SK-N-SH (cell line): ENCODE measurements at regions not wholly inside any gene's neighbourhood (a gene's known extent, or its start where the extent isn't known, plus 50 kb on each side); places are given as distances from the start of the nearest gene placed in this dataset.

Experiments
- CTCF ChIA-PET: fragments of 300-600, 350-600 bp; formaldehyde crosslinking; extraction: SDS; loops from one replicate; lab custom pipeline; 2021; lab: Yijun Ruan, JAX
- POLR2A ChIA-PET: fragments of 350-600 bp; sonication (Branson Sonifier 250); formaldehyde crosslinking; extraction: SDS; loops from one replicate; lab custom pipeline; 2020; ENCODE audit warnings: antibody characterized with exemption, inconsistent platforms; lab: Yijun Ruan, JAX
- DNase-seq: peaks from one replicate; pipeline ENCODE4 v3.0.0; 2012
- H2AFZ ChIP-seq: fragments of 200-600 bp; sonication (generic); 2 replicates; pipeline ENCODE4 v1.8.1; 2016; ENCODE audit warnings: antibody characterized with exemption, mild to moderate bottlenecking, low read depth
- H3F3A ChIP-seq: fragments of 200-600 bp; sonication (generic); replicated peaks from 2 replicates; pipeline ENCODE3; 2016; ENCODE audit warnings: antibody characterized with exemption, mild to moderate bottlenecking; ENCODE audit not compliant: insufficient read depth
- H3K27ac ChIP-seq, 2 experiments: fragments of 200-500 bp in 1 of 2; fragments of 200-600 bp in 1 of 2; sonication (Bioruptor generic) in 1 of 2; sonication (generic), shearing (Covaris generic) in 1 of 2; 2 replicates each; pipeline versions ENCODE4 v1.5.1 to v1.6.1; 2014 to 2016; ENCODE audit warnings: low read depth in 2 of 2, inconsistent platforms in 1 of 2, low read length in 1 of 2, mild to moderate bottlenecking in 1 of 2, mixed read lengths in 1 of 2
- H3K27me3 ChIP-seq: fragments of 200-600 bp; sonication (generic), shearing (Covaris generic); 2 replicates; pipeline ENCODE4 v1.6.1; 2016; ENCODE audit warnings: mixed run types; ENCODE audit not compliant: insufficient read depth
- H3K36me3 ChIP-seq, 2 experiments: fragments of 200-500 bp in 1 of 2; fragments of 200-600 bp in 1 of 2; sonication (Bioruptor generic) in 1 of 2; sonication (generic) in 1 of 2; replicated peaks in 1 of 2; 2 replicates each; pipeline versions ENCODE3 to v1.5.1; 2014 to 2016; ENCODE audit warnings: low read length in 1 of 2, mild to moderate bottlenecking in 1 of 2; ENCODE audit not compliant: insufficient read depth in 2 of 2, control insufficient read depth in 1 of 2
- H3K4me1 ChIP-seq, 2 experiments: fragments of 200-500 bp in 1 of 2; fragments of 200-600 bp in 1 of 2; sonication (Bioruptor generic) in 1 of 2; sonication (generic), shearing (Covaris generic) in 1 of 2; 2 replicates each; pipeline versions ENCODE4 v1.5.1 to v1.6.1; 2014 to 2016; ENCODE audit warnings: low read depth in 1 of 2, low read length in 1 of 2, mixed run types in 1 of 2; ENCODE audit not compliant: insufficient read depth in 2 of 2, control insufficient read depth in 1 of 2
- H3K4me2 ChIP-seq: fragments of 200-600 bp; sonication (generic), shearing (Covaris generic); 2 replicates; pipeline ENCODE4 v1.6.1; 2017; ENCODE audit warnings: mixed run types
- H3K4me3 ChIP-seq, 2 experiments: fragments of 200-500 bp in 1 of 2; fragments of 200-600 bp in 1 of 2; sonication (Bioruptor generic) in 1 of 2; sonication (generic), shearing (Covaris generic) in 1 of 2; 2 replicates each; pipeline versions ENCODE4 v1.5.1 to v1.8.1; 2014 to 2016; ENCODE audit warnings: low read depth in 2 of 2, inconsistent platforms in 1 of 2, low read length in 1 of 2, mild to moderate bottlenecking in 1 of 2, mixed read lengths in 1 of 2, moderate library complexity in 1 of 2
- H3K79me2 ChIP-seq: fragments of 200-600 bp; sonication (generic); 2 replicates; pipeline ENCODE4 v1.8.1; 2017; ENCODE audit warnings: mild to moderate bottlenecking; ENCODE audit not compliant: insufficient read depth
- H3K9ac ChIP-seq: fragments of 200-600 bp; sonication (generic); 2 replicates; pipeline ENCODE4 v1.6.1; 2017; ENCODE audit warnings: mixed run types
- H3K9me2 ChIP-seq: fragments of 200-600 bp; sonication (generic); 2 replicates; pipeline ENCODE4 v1.6.1; 2017; ENCODE audit warnings: mixed run types
- H3K9me3 ChIP-seq: fragments of 200-600 bp; sonication (generic); 2 replicates; pipeline ENCODE4 v1.6.1; 2017; ENCODE audit warnings: mixed run types, mild to moderate bottlenecking, moderate library complexity
- H4K20me1 ChIP-seq: fragments of 200-600 bp; sonication (generic); 2 replicates; pipeline ENCODE4 v1.6.1; 2017; ENCODE audit warnings: mild to moderate bottlenecking, mixed run types; ENCODE audit not compliant: insufficient read depth
- CHD2 ChIP-seq: fragments of 150-350 bp; IDR thresholded peaks from 2 replicates; pipeline ENCODE4 v1.6.1; 2018; ENCODE audit warnings: low read length; ENCODE audit not compliant: partially characterized antibody
- ELF1 ChIP-seq: IDR thresholded peaks from 2 replicates; pipeline ENCODE4 v1.4.0; 2012
- EZH2phosphoT487 ChIP-seq: fragments of 200-600 bp; sonication (generic); IDR thresholded peaks from 2 replicates; pipeline ENCODE4 v1.6.1; 2017; ENCODE audit warnings: low read depth, mixed run types, mild to moderate bottlenecking, antibody characterized with exemption, moderate library complexity, borderline replicate concordance
- FOXJ3 ChIP-seq: sonication (generic); formaldehyde crosslinking; IDR thresholded peaks from 2 replicates; pipeline ENCODE4 v1.5.1; 2020; ENCODE audit warnings: mild to moderate bottlenecking, missing genetic modification reagents
- GATA2 ChIP-seq: sonication (generic); formaldehyde crosslinking; IDR thresholded peaks from 2 replicates; pipeline ENCODE4 v1.5.0; 2020; ENCODE audit warnings: mild to moderate bottlenecking, missing genetic modification reagents
- JUND ChIP-seq: IDR thresholded peaks from 2 replicates; pipeline ENCODE4 v1.4.0; 2012
- MXI1 ChIP-seq: IDR thresholded peaks from 2 replicates; pipeline ENCODE4 v1.6.1; 2012; ENCODE audit warnings: mild to moderate bottlenecking, low read depth, low read length, improper control_type of control experiment
- RCOR1 ChIP-seq: fragments of 150-350 bp; IDR thresholded peaks from 2 replicates; pipeline ENCODE4 v1.6.1; 2017; ENCODE audit warnings: antibody characterized with exemption, low read length
- RXRA ChIP-seq: IDR thresholded peaks from 2 replicates; pipeline ENCODE4 v1.4.0; 2012; ENCODE audit warnings: low read depth, mild to moderate bottlenecking, borderline replicate concordance
- SIN3A ChIP-seq: IDR thresholded peaks from 2 replicates; pipeline ENCODE4 v1.6.1; 2012; ENCODE audit warnings: low read depth, mild to moderate bottlenecking, low read length, moderate library complexity, borderline replicate concordance
- SMC3 ChIP-seq: IDR thresholded peaks from 2 replicates; pipeline ENCODE4 v1.6.1; 2012; ENCODE audit warnings: low read depth, low read length, improper control_type of control experiment
- TAF1 ChIP-seq: IDR thresholded peaks from 2 replicates; pipeline ENCODE4 v1.6.1; 2012; ENCODE audit warnings: low read depth, mild to moderate bottlenecking, low read length, moderate library complexity, borderline replicate concordance
- TCF12 ChIP-seq: IDR thresholded peaks from 2 replicates; pipeline ENCODE4 v1.4.0; 2012
- WGBS: methylation state at CpG from one replicate; pipeline ENCODE4 v1.1.6; 2017; ENCODE audit warnings: low lambda C conversion rate; 5-methylcytosine and 5-hydroxymethylcytosine counted together
- TF ChIP-seq, protein P1 (sequence below): IDR thresholded peaks from 2 replicates; pipeline ENCODE4 v1.4.0; 2012; ENCODE audit warnings: low read depth, borderline replicate concordance
- TF ChIP-seq, protein P2 (sequence below): fragments of 200-600 bp; sonication (generic); IDR thresholded peaks from 2 replicates; pipeline ENCODE4 v1.6.1; 2017; ENCODE audit warnings: antibody characterized with exemption, mild to moderate bottlenecking, moderate library complexity
- TF ChIP-seq, protein P3 (sequence below): IDR thresholded peaks from 2 replicates; pipeline ENCODE4 v1.4.0; 2012; ENCODE audit warnings: low read depth
- TF ChIP-seq, protein P4 (sequence below): fragments of 150-350 bp; IDR thresholded peaks from 2 replicates; pipeline ENCODE4 v1.6.1; 2016; ENCODE audit warnings: mild to moderate bottlenecking, low read depth, low read length
- TF ChIP-seq, protein P5 (sequence below): IDR thresholded peaks from 2 replicates; pipeline ENCODE4; 2012

DNA sequence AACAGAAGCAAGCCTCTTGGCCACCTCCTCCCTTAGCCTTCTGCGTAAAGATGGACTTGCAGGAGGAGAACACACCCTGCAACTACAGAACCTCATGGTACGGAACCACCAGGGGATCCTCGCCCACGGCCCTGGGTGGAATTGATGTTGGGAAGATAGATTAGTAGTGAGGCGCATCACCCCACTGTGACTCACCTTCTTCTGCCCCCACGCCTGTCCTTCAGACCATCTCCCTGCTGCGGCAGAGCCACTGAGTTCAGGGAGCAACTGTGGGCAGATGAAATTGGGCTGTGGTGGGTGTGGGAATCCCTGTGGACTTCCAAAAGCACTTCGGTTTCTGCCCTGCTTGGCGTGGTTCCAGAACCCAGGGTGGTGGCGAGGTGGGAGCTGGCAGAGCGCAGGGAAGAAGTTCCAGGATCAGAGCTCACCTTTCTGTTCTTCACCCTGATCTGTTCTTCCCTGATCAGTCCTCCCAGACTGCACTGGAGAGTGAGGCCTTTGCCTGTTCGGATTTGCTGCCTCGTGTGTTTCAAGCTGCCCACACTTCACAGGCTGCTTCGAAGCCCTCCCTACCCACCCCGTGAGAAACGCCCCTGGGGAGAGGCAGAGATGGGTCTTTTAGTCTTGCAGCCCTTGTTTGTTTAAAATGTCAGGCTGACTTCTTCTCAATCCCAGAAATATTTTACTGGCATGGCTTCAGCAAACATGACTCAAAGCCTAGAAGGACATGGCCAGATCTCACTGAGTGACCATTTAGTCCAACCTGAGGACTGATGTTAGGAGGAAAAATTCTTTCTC is 92.8 kb upstream of the MLN start:
- no peak overlapping the region for H3K4me2 ChIP-seq
- no peak overlapping the region for H2AFZ ChIP-seq
- no peaks in the 10 kb centered on the region for H3K9me2 ChIP-seq
- ChIA-PET POLR2A (no interaction called here), CTCF (interaction anchor here (1.6 kb wide), 1 partner anchor 126 kb away, joined by 4 read pairs; no protein-coding TSS in a partner anchor)
- H3K27me3 ChIP-seq: peaks cover 10% of the 10 kb centered on the region; the same call in 1 of the 2 replicates
- 62% methylated on average over 15 of the region's 16 CpGs for WGBS
- H3K9ac ChIP-seq: no peak overlapping the region
- H3K4me3 ChIP-seq: no peak overlapping the region
- no peak overlapping the region for H3K27ac ChIP-seq
- no peaks in the 10 kb centered on the region for H4K20me1 ChIP-seq
- no peaks in the 10 kb centered on the region for H3F3A ChIP-seq
- no peaks in the 10 kb centered on the region for H3K36me3 ChIP-seq
- no peaks in the 10 kb centered on the region for H3K9me3 ChIP-seq
- TF ChIP-seq CHD2: no peak
- TF ChIP-seq GATA2: no peak
- no peak for TF ChIP-seq SIN3A
- TF ChIP-seq TAF1: no peak
- no peak for TF ChIP-seq RCOR1
- TF ChIP-seq ELF1: no peak
- TF ChIP-seq, protein P1, sequence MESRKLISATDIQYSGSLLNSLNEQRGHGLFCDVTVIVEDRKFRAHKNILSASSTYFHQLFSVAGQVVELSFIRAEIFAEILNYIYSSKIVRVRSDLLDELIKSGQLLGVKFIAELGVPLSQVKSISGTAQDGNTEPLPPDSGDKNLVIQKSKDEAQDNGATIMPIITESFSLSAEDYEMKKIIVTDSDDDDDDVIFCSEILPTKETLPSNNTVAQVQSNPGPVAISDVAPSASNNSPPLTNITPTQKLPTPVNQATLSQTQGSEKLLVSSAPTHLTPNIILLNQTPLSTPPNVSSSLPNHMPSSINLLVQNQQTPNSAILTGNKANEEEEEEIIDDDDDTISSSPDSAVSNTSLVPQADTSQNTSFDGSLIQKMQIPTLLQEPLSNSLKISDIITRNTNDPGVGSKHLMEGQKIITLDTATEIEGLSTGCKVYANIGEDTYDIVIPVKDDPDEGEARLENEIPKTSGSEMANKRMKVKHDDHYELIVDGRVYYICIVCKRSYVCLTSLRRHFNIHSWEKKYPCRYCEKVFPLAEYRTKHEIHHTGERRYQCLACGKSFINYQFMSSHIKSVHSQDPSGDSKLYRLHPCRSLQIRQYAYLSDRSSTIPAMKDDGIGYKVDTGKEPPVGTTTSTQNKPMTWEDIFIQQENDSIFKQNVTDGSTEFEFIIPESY: no peak
- TF ChIP-seq JUND: no peak
- TF ChIP-seq RXRA: no peak
- TF ChIP-seq, protein P2, sequence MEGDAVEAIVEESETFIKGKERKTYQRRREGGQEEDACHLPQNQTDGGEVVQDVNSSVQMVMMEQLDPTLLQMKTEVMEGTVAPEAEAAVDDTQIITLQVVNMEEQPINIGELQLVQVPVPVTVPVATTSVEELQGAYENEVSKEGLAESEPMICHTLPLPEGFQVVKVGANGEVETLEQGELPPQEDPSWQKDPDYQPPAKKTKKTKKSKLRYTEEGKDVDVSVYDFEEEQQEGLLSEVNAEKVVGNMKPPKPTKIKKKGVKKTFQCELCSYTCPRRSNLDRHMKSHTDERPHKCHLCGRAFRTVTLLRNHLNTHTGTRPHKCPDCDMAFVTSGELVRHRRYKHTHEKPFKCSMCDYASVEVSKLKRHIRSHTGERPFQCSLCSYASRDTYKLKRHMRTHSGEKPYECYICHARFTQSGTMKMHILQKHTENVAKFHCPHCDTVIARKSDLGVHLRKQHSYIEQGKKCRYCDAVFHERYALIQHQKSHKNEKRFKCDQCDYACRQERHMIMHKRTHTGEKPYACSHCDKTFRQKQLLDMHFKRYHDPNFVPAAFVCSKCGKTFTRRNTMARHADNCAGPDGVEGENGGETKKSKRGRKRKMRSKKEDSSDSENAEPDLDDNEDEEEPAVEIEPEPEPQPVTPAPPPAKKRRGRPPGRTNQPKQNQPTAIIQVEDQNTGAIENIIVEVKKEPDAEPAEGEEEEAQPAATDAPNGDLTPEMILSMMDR: no peak
- no peak for TF ChIP-seq FOXJ3 (CRISPR knock-in tag)
- TF ChIP-seq, protein P3, sequence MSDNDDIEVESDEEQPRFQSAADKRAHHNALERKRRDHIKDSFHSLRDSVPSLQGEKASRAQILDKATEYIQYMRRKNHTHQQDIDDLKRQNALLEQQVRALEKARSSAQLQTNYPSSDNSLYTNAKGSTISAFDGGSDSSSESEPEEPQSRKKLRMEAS: no peak
- TF ChIP-seq, protein P4, sequence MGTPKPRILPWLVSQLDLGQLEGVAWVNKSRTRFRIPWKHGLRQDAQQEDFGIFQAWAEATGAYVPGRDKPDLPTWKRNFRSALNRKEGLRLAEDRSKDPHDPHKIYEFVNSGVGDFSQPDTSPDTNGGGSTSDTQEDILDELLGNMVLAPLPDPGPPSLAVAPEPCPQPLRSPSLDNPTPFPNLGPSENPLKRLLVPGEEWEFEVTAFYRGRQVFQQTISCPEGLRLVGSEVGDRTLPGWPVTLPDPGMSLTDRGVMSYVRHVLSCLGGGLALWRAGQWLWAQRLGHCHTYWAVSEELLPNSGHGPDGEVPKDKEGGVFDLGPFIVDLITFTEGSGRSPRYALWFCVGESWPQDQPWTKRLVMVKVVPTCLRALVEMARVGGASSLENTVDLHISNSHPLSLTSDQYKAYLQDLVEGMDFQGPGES: no peak
- no peak for TF ChIP-seq MXI1
- TF ChIP-seq, protein P5, sequence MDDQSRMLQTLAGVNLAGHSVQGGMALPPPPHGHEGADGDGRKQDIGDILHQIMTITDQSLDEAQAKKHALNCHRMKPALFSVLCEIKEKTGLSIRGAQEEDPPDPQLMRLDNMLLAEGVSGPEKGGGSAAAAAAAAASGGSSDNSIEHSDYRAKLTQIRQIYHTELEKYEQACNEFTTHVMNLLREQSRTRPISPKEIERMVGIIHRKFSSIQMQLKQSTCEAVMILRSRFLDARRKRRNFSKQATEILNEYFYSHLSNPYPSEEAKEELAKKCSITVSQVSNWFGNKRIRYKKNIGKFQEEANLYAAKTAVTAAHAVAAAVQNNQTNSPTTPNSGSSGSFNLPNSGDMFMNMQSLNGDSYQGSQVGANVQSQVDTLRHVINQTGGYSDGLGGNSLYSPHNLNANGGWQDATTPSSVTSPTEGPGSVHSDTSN: no peak
- no peak for TF ChIP-seq TCF12
- TF ChIP-seq SMC3: no peak
- TF ChIP-seq EZH2phosphoT487: no peak
- TF ChIP-seq, all 33 proteins: peak for 0
- no peak for DNase-seq
- H3K79me2 ChIP-seq: no peaks in the 10 kb centered on the region
- peaks cover 0 to 5% of the 10 kb centered on the region in 2 experiments; a peak in 1 of 4 replicates for H3K4me1 ChIP-seq
